NT2/D1 (cell line): ENCODE measurements at regions not wholly inside any gene's neighbourhood (a gene's known extent, or its start where the extent isn't known, plus 50 kb on each side); places are given as distances from the start of the nearest gene placed in this dataset.

Experiments used
- YY1 ChIP-seq: IDR thresholded peaks from 2 replicates; pipeline ENCODE4 v1.6.1; 2011; ENCODE audit not compliant: insufficient read length, insufficient read depth
- ZNF274 ChIP-seq: IDR thresholded peaks from 2 replicates; pipeline ENCODE4 v1.6.1; 2011; ENCODE audit warnings: mild to moderate bottlenecking, low read depth, low read length

DNA sequence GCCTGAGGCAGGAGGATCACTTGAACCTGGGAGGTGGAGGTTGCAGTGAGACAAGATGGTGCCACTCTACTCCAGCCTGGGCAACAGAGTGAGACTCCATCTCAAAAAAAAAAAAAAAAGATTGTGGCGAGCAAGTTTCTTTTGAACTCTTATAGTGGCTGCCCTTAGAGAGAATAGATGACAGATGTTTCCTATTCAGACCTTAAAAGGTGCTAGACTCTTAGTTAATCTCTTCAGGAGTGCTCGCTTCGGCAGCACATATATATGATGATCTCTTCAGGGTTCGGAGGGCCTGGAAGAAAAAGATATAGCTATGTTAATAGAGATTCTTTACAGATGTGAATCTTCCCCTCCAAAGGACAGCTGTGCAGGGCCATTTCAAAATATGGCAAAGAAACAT is 73.1 kb upstream of the AMN1 start:
- TF ChIP-seq YY1, result no peak
- TF ChIP-seq ZNF274, result no peak
